ENCODE measurements at regions not wholly inside any gene's neighbourhood (a gene's known extent, or its start where the extent isn't known, plus 50 kb on each side); places are given as distances from the start of the nearest gene placed in this dataset.

DNA sequence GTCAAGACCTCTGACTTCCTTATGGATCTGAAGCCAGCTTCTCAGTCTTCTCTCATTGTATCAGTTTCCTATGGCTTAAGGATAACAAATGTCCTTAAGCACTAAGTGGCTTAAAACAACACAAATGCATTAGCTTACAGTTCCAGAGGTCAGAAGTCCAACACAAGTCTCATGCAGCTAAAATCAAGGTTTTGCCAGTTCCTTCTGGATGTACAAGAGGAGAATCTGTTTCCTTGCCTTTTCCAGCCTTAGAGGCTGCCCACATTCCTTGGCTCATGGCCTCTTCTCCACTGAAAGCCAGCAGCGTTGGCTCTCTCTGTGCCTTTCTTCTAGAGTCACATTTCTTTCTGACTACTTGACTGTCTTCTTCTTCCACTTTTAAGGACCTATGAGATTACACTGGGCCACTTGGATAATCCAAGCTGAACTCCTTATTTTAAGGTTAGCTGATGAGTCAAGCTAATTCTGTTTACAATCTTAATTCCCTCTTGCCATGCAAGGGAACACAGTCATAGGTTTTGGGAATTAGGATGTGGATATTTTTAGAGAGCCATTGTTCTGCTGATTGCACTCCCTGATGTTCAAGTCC, 179.0 kb downstream of the BCAS1 start:
- H3K4me3 Mint-ChIP-seq (ENCODE audit: unreplicated experiment), result no peak overlapping the region
- TF ChIP-seq, protein P1, sequence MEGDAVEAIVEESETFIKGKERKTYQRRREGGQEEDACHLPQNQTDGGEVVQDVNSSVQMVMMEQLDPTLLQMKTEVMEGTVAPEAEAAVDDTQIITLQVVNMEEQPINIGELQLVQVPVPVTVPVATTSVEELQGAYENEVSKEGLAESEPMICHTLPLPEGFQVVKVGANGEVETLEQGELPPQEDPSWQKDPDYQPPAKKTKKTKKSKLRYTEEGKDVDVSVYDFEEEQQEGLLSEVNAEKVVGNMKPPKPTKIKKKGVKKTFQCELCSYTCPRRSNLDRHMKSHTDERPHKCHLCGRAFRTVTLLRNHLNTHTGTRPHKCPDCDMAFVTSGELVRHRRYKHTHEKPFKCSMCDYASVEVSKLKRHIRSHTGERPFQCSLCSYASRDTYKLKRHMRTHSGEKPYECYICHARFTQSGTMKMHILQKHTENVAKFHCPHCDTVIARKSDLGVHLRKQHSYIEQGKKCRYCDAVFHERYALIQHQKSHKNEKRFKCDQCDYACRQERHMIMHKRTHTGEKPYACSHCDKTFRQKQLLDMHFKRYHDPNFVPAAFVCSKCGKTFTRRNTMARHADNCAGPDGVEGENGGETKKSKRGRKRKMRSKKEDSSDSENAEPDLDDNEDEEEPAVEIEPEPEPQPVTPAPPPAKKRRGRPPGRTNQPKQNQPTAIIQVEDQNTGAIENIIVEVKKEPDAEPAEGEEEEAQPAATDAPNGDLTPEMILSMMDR (IDR thresholded peaks at IDR 0.05), result no peak
- no peaks in the 10 kb centered on the region for H3K36me3 Mint-ChIP-seq (ENCODE audit: low read depth)
- DNase-seq (ENCODE audit: low spot score), result no peak
- H3K27ac Mint-ChIP-seq (ENCODE audit: unreplicated experiment), result no peak overlapping the region
- peaks cover 6% of the 10 kb centered on the region for H3K9me3 Mint-ChIP-seq (ENCODE audit: low read depth)
- no peaks in the 10 kb centered on the region for H3K27me3 Mint-ChIP-seq (ENCODE audit: low read depth)
- H3K4me1 Mint-ChIP-seq (ENCODE audit: low read depth), result peaks cover 16% of the 10 kb centered on the region

- Mint-ChIP-seq H3K9me3 (ENCODE audit: low read depth) (peaks cover 6% of the 10 kb centered on the region), H3K4me3 (ENCODE audit: unreplicated experiment) (no peak overlapping the region), H3K4me1 (ENCODE audit: low read depth) (peaks cover 16% of the 10 kb centered on the region), H3K27ac (ENCODE audit: unreplicated experiment) (no peak overlapping the region), H3K36me3 (ENCODE audit: low read depth) (no peaks in the 10 kb centered on the region), H3K27me3 (ENCODE audit: low read depth) (no peaks in the 10 kb centered on the region)
- TF ChIP-seq, protein P1 (IDR thresholded peaks at IDR 0.05), result no peak
- DNase-seq (ENCODE audit: low spot score), result no peak
Measured at GRCh38 chr20:53890443-53891305, 179.7 kb downstream of the BCAS1 start.

- H3K36me3 Mint-ChIP-seq (ENCODE audit: low read depth), result no peaks in the 10 kb centered on the region
- TF ChIP-seq, protein P1 (IDR thresholded peaks at IDR 0.05), result no peak
- peaks cover 16% of the 10 kb centered on the region for H3K4me1 Mint-ChIP-seq (ENCODE audit: low read depth)
- H3K27me3 Mint-ChIP-seq (ENCODE audit: low read depth), result no peaks in the 10 kb centered on the region
- no peak for DNase-seq (ENCODE audit: low spot score)
- H3K4me3 Mint-ChIP-seq (ENCODE audit: unreplicated experiment), result no peak overlapping the region
- peaks cover 6% of the 10 kb centered on the region for H3K9me3 Mint-ChIP-seq (ENCODE audit: low read depth)
- no peak overlapping the region for H3K27ac Mint-ChIP-seq (ENCODE audit: unreplicated experiment)
Measured at GRCh38 chr20:53889411-53890148, 180.8 kb downstream of the BCAS1 start.

DNA sequence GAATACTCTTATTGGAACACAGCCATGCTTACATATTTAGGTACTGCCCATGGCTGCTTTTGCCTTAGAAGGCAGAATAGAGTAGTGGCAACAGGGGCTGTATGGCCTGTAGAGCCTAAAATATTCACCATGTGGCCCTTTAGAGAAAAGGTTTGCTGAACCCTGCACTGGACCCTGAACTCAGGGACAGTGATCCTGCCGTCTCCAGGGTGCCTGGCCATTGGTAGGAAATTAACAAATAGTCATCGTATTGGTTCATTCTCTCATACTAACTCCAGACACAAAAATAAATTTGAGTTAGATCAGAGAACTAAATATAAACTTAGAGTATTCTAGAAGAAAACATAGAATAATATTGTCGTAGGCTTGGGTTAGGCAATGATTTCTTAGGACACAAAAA, 181.4 kb downstream of the BCAS1 start:
- Mint-ChIP-seq H3K9me3 (ENCODE audit: low read depth) (peaks cover 6% of the 10 kb centered on the region), H3K27me3 (ENCODE audit: low read depth) (no peaks in the 10 kb centered on the region), H3K36me3 (ENCODE audit: low read depth) (no peaks in the 10 kb centered on the region), H3K4me1 (ENCODE audit: low read depth) (peaks cover 16% of the 10 kb centered on the region), H3K27ac (ENCODE audit: unreplicated experiment) (no peak overlapping the region), H3K4me3 (ENCODE audit: unreplicated experiment) (no peak overlapping the region)
- TF ChIP-seq, protein P1 (IDR thresholded peaks at IDR 0.05), result no peak
- DNase-seq (ENCODE audit: low spot score), result no peak

- no peak for DNase-seq (ENCODE audit: low spot score)
- H3K27ac Mint-ChIP-seq (ENCODE audit: unreplicated experiment), result no peak overlapping the region
- no peak overlapping the region for H3K4me3 Mint-ChIP-seq (ENCODE audit: unreplicated experiment)
- peaks cover 15% of the 10 kb centered on the region for H3K4me1 Mint-ChIP-seq (ENCODE audit: low read depth)
- no peaks in the 10 kb centered on the region for H3K36me3 Mint-ChIP-seq (ENCODE audit: low read depth)
- peaks cover 6% of the 10 kb centered on the region for H3K9me3 Mint-ChIP-seq (ENCODE audit: low read depth)
- H3K27me3 Mint-ChIP-seq (ENCODE audit: low read depth), result no peaks in the 10 kb centered on the region
- TF ChIP-seq, protein P1 (IDR thresholded peaks at IDR 0.05), result no peak
Measured at GRCh38 chr20:53888510-53888909, 181.9 kb downstream of the BCAS1 start.
